GM19351 (cell line): ENCODE measurements at regions not wholly inside any gene's neighbourhood (a gene's known extent, or its start where the extent isn't known, plus 50 kb on each side); places are given as distances from the start of the nearest gene placed in this dataset.
"Not testable (repeated sequence)": the region's sequence is repeated elsewhere in the genome, so short reads cannot be mapped to it uniquely, and the experiment has no call there.

Source experiments
- ATAC-seq: cut with Tn5 transposase; IDR thresholded peaks from one replicate; pipeline ENCODE4 v1.9.1; 2021; ENCODE audit warnings: mild to moderate bottlenecking, moderate library complexity; ENCODE audit not compliant: unreplicated experiment

DNA sequence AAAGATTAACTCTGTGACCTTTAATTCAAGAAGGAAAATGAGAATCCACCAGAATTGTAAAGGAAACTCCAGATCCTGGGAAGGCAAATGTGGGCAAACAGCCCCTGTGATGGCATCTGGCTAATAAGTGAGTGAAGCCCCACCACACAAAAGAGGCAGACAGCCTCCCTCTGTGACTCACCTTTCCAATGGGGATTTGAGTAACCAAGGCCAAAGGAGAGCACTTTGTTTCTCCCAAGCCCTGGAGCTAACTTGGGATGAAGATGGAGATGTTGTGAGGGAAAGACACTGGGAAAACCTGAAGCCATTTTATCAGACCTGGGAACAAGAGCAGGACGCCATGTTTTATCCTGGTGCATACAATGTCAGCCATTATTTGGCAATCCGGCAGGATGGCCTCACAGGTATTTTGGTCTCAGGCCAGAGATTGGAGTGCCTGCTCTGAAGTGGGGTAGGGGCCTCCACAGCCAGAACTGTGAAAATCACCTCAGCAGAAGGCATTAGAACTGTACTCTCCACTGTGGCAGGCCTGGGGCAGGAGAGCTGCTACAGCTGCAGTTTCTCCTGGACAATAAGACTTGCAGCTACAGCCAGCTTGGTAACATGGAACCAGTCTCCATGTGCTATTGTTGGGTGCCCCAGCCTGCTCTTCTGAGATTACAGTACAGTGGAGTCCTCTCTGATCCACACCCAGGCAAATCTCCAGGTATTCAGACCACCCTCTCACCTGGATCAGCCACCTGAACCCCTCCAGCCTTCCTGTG, 96.6 kb upstream of the PCED1B start:
- no peak for ATAC-seq

DNA sequence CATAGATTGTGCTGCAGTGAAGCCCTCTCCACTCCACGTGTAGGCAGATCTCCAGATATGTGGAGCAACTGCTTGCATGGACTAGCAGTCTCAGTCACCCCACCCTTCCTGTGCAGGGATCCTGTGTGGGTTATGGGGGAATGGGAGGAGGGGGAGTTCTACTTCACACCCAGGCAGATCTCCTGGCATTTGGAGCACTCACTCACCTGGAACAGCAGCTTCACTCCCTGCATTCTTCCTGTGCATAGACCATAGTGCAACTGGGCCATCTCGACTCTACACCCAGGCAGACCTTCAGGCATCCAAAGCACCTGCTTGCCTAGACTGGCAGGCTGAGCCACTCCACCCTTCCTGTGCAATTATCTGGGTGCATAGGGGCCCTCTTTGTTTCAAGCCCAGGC, 96.0 kb upstream of the PCED1B start:
- ATAC-seq: no peak

DNA sequence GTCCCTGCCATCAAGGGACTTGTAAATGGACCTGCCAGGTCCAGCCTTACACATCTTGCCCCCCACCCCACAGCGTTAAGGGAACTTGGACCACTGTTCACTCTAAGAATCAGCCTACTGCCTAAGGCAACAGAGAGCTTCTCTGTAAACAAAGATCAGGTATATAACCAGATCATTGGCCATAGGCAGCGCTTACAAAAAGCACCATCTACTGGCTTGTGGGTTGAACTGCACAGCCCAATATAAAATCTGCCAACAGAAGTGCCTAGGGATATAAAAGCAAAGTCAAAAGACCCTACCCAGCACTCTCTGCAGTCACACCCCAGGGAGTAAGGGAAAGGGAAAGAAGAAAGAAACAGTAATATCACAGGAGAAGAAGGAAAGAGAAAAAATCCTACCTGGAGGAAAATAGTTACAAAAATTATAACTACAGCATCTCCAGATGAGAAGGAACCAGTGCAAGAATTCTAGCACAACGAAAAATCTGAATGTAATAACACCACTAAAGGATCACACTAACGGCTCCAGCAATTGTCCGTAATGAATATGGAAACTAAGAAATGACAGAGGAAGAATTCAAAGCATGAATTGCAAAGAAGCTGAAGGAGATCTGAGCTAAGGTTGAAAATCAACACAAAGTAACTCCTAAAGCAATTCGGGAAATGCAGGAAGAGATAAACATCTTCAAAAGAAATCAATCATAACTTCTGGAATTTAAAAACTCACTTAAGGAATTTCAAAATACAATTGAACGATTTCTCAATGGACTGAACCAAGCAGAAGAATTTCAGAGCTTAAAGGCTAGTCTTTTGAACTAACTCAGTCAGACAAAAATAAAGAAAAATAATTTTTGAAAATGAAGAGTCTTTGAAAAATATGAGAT, 95.2 kb upstream of the PCED1B start:
- peak; percentile 60 for ATAC-seq

DNA sequence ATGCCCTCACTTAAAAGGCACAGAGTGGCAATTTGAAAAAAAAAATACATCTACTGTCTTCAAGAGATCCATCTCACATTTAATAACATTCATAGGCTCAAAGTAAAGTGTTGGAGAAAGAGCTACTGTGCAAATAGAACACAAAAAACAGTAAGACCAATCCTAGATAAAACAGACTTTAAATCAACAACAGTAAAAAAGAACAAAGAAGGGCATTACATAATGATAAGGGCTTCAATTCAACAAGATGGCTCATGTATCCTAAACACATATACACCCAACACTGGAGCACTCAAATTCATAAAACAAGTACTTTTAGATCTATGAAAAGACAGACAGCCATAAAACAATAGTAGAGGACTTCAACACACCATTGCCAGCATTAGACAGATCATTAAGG, 93.6 kb upstream of the PCED1B start:
- no peak for ATAC-seq

DNA sequence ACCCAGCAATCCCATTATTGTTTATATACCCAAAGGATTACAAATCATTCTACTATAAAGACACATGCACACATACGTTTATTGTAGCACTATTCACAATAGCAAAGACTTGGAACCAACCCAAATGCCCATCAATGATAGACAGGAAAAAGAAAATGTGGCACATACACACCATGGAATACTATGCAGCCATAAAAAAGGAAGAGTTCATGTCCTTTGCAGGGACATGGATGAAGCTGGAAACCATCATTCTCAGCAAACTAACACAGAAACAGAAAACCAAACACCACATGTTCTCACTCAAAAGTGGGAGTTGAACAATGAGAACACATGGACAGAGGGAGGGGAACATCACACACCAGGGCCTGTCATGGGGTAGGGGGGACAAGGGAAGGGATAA, 91.3 kb upstream of the PCED1B start:
- ATAC-seq: not testable (repeated sequence)

DNA sequence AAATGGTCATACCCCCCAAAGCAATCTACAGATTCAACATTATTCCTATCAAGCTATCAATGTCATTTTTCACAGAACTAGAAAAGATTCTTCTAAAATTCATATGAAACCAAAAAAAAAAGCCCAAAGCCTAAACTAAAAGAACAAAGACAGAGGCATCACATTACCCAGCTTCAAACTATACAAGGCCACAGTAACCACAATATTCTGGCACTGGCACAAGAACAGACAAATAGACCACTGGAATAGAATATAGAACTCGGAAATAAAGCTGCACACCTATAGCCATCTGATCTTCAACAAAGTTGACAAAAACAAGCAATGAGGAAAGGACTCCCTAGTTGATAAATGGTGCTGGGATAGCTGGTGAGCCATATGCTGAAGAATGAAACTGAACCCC, 89.2 kb upstream of the PCED1B start:
- no peak for ATAC-seq

DNA sequence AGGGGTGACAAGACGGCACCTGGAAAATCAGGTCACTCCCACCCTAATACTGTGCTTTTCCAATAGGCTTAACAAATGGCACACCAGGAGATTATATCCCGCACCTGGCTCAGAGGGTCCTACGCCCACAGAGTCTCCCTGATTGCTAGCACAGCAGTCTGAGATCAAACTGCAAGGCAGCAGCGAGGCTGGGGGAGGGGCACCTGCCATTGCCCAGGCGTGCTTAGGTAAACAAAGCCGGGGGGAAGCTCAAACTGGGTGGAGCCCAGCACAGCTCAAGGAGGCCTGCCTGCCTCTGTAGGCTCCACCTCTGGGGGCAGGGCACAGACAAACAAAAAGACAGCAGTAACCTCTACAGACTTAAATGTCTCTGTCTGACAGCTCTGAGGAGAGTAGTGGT, 87.4 kb upstream of the PCED1B start:
- not testable (repeated sequence) for ATAC-seq

DNA sequence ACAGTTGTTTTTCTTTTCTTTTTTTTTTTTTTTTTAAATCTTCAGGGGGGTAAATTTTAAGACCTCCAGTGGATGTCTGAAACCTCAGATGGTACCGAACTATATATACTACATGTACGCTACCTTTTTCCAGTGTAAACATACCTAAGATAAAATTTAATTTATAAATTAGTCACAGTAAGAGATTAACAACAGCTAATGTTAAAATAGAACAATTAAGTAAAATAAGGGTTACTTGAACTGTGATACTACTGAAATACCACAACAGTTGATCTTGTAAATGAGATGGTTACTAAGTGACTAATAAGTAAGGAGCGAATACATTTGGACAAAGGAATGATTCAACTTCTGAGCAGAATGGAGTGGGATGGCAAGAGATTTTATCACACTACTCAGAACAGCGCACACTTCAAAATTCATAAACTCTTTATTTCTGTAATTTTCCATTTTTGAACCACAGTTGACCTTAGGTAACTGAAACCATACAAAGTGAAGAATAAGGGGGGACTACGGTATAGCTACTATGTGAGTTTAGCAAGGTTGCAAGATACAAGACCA, 80.5 kb upstream of the PCED1B start:
- ATAC-seq: no peak

DNA sequence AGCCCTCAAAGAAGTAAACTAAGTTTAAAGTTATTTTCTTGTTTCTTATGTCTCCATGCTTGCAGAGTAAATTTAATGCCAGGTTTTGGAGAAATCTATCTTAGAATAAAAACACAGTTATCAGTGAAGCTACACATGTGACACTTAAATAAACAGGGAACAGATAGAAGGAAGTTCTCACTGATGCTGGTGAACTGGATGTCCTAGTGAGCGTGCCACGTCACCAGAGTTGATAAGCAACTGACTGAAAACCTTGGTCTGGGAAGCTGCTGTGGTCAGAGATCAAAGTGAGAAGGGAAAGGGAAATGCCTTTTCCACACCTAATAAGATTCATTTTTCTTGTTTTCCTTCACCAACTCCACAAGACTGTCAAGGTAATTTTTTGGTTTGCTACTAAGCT, 74.8 kb upstream of the PCED1B start:
- ATAC-seq: no peak

DNA sequence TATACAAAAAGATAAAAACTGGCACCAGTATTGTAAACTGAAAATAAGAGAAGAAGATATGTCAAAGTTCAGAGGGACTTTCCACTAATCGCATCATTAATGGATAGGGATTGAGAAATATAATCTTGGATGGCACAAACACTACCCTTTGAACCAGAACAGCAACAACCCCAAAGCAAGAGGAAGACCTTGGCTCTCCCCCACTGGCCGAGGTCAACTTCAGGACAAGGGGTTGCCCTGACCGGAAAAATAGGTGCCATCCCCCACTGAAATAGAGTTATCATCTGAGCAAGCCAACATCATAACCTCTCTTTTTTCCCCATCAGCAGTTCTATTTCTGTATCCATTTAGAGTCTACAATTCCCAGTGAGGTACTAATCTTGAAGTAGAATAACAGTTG, 72.4 kb upstream of the PCED1B start:
- ATAC-seq: no peak

DNA sequence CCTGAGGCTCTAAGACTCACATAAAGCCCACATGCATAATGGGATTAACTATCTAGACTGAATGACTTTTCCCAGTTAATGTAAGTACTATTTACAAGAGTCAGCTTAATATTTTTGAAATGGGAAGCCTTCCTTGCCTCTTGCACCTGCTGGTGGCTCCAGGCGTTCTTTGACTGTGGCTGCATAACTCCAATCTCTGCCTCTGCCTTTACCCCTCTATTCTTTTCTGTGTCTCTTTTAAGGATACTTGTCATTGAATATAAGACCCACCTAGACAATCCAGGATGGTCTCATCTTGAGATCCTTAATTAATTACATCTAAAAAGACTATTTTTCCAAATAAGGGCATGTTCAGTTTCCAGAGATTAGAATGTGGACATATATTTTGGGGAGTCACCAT, 66.9 kb upstream of the PCED1B start:
- ATAC-seq: no peak

DNA sequence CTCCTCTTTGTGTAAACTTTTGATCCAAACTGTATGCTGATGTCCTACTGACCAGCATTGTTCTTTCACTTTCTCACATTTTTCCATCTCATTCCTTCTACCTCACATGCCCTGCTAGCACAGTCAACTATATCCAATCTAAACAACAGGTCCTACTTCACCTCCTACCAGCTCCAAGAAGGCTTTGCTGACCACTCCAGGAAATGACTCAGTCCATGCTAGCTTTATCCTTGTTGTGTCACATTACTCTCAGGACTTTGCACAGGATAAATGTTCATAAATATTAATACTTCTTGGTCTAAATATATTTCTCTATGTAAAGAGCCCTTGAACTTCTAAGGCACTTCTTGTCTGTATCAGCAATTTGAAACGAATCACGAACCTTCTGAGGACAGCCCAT, 64.9 kb upstream of the PCED1B start:
- ATAC-seq: no peak

DNA sequence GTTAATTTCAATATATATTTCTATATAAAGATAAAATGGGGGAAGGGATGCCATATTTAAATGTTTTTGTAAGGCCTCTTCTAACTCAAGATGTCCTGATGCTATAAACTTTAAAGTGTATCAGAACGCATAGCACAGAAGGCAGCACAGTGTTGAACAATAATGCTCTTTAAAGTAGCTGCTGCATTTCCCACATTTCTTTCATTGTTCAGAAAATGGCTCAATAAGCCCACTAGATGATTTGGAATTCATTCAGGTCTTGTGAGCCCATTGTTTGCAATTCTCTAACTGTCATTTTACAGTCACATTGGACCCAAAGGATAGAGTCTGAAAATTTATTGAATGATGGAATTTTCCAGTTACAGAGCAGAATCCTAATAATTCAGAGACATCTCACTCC, 64.0 kb upstream of the PCED1B start:
- ATAC-seq: no peak

DNA sequence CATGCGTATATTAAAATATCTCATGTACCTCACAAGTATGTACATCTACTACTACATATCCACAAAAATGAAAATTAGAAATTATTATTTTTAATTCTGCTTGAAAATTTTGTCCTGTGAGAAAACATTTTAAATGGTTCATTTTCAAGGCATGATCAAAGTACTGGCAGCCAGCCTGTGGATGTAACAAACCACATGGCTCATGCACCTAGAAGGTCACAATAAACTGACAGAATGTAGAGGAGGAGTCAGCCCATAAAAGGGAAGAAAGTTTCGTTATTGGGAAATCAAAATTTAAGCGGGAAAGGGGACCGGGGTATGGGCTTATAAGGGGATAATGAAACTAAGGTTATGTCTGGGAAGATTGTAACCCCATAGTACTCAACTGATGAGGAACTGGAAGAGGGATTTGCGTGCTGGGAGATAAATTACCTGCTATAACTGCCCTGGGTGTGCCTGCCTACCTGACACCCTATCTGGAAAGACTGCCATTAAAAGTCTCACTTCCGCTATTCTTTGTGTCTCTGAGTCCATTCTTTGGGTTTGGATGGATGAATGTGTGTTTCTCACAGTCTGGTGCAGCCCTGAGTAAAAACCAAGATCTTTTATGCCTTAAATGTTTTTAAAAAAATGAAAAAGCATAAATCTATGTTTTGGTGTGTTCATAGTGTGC, 62.2 kb upstream of the PCED1B start:
- ATAC-seq: no peak

DNA sequence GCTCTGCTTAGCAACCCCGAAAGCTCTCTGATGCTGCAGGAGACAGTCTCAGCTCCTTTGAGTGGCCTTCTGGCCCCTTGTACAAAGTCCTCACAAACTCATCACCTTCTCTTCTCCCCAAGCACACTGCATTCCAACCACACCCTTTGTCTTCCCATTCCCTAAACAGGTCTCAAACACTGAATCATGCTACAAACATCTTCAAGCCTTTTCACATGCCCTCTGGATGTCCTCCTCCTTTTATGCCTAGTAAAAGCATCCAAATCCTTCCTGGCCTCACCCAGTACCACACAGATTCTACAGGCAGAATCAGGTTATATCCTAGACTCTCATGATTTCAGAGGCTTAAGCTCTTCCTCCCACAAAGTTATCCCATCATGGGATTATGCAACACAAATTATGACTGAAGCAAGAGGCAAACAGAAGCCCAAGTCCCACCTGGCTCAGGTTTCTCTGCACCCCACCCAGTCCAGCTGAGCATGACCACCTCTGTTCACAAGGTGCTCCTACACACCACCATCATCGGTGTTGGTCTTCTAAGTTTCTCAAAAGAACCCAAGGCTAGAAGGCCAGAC, 61.4 kb upstream of the PCED1B start:
- no peak for ATAC-seq

DNA sequence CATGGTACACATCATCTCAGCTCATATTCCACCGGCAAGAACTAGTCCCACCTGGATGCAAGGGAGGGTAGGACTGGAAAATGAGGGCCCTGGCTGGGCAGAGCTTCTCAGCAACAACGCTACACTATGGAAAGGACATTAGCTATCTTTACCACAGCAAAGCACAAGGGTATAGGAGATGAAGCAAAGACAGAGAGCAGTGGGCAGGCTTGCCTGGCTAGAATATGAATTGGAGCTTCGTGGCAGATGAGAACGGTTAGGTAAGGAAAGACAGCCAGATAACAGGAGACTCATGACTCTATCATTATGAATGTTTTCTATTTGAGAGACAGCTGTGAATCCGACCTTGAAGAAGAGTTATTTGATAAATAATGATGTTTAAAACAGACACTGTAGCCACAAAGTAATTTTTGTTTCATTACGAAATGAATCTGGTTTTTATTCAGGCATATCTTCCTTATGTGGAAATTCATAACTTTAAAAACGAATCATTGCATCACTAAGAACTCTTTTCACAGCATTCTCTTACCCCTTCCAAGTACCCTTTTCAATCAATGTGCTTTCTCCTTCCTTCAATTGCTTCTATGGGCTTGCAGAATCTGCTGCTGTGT, 59.1 kb upstream of the PCED1B start:
- no peak for ATAC-seq

DNA sequence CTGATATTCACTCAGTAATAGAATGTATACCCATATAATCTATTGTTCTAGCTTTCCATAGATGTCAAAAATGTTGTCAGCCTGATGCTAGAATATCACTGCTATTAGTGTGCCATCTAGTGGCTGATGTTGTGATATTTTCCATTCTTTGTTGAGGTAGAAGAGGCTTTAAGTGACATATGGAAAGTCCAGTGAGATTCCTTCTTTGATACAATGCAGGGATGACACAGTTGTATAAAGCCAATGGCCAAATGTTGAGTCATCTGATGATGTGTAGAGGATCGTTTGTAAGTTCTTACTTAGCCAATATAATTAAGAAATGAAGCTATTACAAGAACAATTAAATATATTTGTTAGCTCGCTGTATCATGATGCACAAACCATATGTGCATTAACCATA, 58.1 kb upstream of the PCED1B start:
- ATAC-seq: peak; percentile 69

DNA sequence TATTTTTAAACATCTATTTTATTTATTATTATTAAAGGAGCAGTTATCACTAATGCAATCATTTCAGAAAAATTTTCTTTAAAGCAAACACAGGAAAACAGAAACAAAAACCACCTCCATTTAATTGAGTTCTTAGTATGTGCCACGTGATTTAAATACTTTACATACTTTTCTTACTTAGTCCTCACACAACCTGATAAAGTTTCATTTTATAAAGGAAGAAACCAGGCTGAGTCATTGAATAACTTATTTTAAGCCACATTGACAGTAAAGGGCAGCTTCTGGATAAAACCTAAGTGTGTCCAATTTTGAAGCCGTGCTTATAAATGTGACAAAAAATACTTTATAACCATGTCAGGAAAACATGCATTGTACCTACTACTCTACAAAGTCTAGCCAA, 57.1 kb upstream of the PCED1B start:
- ATAC-seq: no peak

DNA sequence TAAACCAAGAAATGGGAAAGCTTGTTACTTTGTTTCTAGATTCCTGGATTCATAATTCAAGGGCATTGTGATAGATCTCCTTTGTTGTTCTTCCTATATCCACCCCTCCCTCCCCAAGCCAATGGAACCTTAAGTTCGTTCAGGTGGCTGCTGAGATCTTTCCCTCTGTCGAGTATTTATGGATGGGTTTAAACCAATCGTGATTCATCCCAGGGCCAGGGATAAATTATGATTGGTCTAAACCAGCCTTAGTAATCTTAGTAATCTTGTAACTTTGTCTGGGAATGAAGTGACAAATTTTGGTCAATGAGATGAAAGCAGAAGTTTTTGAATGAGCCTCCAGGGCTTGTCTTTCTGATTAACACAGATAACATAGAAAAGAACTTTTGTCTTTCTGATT, 56.1 kb upstream of the PCED1B start:
- no peak for ATAC-seq

DNA sequence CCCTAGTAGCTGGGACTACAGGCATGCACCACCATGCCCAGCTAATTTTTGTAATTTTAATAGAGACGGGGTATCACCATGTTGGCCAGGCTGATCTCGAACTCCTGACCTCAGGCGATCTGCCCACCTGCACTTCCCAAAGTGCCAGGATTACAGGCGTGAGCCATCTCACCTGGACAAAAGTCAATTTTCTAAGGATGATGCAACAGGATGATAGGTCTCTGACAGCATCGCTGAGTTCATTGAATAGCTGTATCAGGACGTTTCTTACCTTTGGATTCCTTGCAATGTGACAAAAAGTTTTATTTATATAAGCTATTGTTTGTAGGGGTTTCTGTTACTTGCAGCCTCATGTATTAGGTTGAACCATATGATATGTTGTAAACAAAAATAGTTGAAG, 55.5 kb upstream of the PCED1B start:
- ATAC-seq: no peak

DNA sequence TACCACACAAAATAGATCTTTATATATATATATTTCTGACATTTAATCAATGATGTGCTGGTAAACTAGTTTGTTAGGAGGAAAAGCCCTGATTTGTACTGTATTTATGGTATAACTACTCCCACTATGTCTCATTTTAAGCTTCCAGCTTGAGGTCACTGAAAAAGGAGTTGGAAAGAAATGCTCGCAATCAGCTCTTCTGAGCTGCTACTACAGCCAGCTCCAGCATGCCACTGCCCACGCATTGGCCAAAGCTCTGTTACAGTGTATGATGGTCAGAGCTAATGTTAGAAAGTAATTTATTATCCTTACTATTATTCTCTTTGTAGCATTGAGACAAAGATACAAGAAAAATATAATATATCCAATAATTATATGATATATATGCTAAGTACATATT, 55.0 kb upstream of the PCED1B start:
- ATAC-seq: no peak
